HEK293T (cell line): ENCODE measurements at regions not wholly inside any gene's neighbourhood (a gene's known extent, or its start where the extent isn't known, plus 50 kb on each side); places are given as distances from the start of the nearest gene placed in this dataset.

ENCODE experiments used
- ARNT ChIP-seq: fragments of 450-650 bp; IDR thresholded peaks from 2 replicates; pipeline ENCODE4 v1.6.1; 2017; ENCODE audit warnings: mild to moderate bottlenecking
- FOXA1 ChIP-seq: fragments of 450-650 bp; IDR thresholded peaks from 2 replicates; pipeline ENCODE4 v1.6.1; 2016; ENCODE audit warnings: mild to moderate bottlenecking
- FOXM1 ChIP-seq: fragments of 450-650 bp; IDR thresholded peaks from 2 replicates; pipeline ENCODE4 v1.6.1; 2017; ENCODE audit warnings: mild to moderate bottlenecking, borderline replicate concordance
- L3MBTL2 ChIP-seq: fragments of 450-650 bp; conservative IDR thresholded peaks from 2 replicates; pipeline ENCODE4 v1.6.1; 2016; ENCODE audit warnings: mild to moderate bottlenecking
- SP1 ChIP-seq: fragments of 450-650 bp; IDR thresholded peaks from 2 replicates; pipeline ENCODE4 v1.6.1; 2017
- TARDBP ChIP-seq: fragments of 450-650 bp; IDR thresholded peaks from 2 replicates; pipeline ENCODE4 v1.6.1; 2016

DNA sequence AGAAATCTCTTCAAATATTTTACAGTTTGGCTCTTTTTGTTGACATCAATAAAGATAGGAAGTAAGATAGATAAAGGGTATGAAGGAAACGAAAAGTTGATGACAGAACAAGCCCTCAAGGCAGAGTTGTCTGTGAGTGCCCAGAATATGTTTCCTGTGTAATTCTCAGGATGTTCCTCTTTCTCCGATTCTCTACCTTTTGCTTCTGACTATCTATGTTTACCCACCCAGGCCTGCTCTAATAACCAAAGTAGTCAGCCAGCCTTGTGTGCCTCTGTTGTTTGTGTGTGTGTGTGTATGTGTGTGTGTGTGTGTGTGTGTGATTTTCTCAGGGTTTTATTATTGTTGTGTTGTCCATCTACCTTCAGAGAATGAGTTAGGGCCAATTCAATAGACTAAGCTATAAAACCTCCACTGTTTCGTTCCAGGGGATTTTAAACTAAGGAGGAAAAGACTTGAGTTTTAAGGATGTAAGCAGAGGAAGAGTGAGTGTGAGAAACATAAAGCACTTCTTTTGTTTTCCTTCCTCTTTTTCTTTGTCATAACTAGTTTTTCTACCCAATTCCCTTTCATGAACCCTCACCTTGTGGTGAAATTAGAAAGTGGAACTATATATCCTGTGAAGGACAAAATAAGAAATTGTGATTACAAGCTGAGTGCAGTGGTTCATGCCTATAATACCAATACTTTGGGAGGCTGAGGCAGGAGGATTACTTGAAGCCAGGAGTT lies 627.4 kb upstream of the NR5A2 start:
- TF ChIP-seq FOXA1 (no peak), SP1 (no peak), TARDBP (no peak), L3MBTL2 (no peak), FOXM1 (no peak), ARNT (no peak)
